ENCODE measurements at regions not wholly inside any gene's neighbourhood (a gene's known extent, or its start where the extent isn't known, plus 50 kb on each side); places are given as distances from the start of the nearest gene placed in this dataset.
"Not testable (repeated sequence)": the region's sequence is repeated elsewhere in the genome, so short reads cannot be mapped to it uniquely, and the experiment has no call there.

DNA sequence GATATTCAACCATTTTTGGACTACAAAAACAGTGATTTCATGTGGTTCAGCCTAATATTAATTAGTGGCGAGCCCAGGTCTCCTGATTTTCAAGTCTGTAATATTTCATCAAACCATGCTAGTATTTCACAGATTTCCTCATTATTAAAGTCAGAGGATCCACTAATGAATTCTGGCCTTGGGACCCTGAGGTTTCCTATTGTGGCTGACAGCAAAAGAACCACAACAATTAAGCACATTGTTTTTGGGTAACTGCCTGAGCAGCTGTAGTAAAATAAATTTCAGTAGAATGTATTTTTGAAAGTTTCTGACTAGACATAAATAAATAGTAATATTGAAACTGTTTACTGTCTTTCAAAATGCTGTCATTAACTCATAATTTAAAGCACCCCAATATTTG, 630.7 kb upstream of the MMS22L start:
- DNase-seq (ENCODE audit: low read depth in 2 of 2) = no peak

DNA sequence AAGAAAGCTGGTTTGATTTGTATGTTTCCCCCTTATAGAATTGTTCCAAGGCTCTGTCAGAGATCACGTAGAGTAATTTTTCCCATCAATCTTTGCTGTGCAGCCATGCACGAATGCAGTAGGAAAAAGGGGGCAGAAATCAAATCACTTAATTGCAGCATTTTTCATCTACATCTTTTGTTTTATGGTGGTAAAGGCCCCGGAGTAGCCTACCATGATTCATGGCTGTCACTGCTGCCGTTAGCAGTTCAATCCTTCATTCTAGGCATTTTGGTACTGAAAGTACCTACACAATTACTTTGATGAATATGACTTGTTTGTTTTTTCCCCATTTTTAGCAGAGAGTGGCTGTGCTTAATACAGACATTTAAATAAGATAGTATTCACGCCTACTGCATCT, 631.9 kb upstream of the MMS22L start:
- no peak for DNase-seq (ENCODE audit: low read depth in 2 of 2)

DNA sequence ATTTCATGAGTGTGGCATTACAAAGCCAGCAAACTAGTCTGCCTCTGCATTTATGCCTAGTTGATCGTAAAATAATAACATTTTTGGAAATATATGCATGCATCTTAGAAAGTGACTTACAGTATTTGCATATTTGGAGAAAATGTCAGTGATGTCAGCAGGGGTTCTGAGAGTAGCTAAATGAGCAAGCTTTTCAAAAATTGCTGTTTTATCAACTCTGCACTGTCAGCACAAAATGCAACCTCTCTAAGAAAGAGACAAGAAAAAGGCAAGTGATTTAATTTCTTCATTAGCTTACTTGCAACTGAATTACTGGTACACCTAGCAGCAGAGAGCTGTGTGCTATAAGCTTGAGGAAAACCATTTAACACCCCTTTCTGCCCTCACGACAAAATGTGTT, 632.5 kb upstream of the MMS22L start:
- no peak for DNase-seq (ENCODE audit: low read depth in 2 of 2)

DNA sequence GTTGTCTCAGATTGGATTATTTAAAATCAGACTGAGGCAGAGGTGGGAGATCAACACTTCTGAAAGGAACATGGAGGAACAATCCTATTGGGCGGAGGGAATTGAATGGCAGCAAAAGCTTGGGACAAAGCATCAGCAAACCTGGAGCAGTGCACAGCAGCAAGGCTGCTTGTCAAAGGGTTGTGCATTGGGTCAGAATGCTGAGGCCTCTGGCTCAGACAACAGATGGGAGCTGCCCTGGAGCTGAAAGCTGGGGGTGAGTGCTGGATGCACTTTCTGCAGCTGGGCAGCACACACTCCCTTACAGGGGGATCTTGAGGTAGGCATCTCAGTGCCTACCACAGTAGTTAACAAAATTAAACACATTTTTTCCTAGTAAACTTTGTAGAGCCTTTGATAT, 634.4 kb upstream of the MMS22L start:
- no peak for DNase-seq (ENCODE audit: low read depth in 2 of 2)

DNA sequence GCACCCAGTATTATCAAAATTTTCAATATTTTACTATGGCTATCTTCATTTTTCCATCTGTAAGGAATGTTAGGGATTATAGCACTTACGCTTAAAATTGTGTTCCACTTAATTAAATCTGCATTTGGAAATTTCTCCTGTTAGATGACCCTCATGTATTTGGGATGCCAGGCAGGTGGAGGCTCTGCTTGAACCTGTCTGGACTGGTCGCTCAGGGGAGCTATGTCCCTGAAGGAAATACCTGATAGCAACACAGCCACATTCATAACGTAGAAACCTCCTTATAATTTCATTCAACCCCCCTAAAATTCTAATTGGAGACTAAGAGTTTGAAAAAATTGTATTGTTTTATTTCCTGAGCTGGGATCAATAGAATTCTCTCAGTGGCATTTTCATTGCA, 636.0 kb upstream of the MMS22L start:
- DNase-seq (ENCODE audit: low read depth in 2 of 2) = no peak

DNA sequence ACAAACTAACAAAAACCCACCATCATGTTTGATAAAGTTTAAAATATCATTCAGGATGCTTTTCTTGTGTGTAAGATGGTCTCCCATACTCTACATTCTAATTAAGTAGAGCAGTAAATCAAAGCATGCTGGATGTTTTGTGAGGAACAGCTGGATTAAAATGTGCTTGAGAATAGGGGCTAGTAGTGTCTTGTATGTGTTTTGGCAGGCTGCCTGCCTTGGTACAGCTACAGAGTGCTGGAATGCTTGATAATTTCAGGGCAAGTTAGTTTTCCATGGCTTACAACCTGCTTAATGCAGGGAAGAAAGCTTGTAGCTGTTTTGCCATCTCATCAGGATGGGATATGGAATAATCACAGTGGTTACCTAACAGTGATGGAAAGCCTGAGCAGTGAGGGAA, 636.6 kb upstream of the MMS22L start:
- DNase-seq (ENCODE audit: low read depth in 2 of 2) = no peak

DNA sequence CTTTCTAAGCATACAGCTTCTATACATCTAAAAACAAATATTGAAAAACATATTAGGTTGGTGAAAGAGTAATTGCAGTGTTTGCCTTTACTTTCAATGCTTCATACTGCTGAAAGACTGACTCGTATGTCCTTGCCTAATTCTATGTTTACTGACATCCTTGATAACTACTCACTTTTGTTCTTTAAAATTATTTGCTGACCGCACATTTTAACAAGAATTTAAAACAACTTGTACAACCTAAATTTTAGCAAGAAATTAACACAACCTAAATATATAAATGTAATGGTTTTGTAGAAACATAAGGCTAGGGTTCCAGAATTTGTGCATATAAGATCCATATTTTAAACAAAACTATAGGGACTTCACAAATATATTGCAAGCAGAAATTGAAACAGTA, 640.2 kb upstream of the MMS22L start:
- DNase-seq (ENCODE audit: low read depth in 2 of 2) = no peak

DNA sequence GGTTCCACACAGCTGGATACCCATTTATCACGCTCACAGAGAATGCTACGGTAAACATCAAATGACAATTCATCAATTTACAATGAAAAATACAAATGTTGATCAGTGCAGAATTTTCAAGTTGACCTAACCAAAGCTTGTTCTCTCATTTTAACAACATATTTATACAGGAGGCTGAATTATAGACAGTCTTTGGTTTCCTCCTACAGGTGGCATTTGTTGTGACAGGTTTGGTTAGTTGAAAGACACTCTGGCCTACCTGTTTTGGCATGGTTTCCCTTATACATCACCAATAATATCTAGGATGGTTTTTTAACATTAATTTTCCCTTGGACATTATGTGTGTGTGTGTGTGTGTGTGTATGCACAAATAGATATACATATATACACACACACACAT, 642.5 kb upstream of the MMS22L start:
- DNase-seq (ENCODE audit: low read depth in 2 of 2) = no peak

DNA sequence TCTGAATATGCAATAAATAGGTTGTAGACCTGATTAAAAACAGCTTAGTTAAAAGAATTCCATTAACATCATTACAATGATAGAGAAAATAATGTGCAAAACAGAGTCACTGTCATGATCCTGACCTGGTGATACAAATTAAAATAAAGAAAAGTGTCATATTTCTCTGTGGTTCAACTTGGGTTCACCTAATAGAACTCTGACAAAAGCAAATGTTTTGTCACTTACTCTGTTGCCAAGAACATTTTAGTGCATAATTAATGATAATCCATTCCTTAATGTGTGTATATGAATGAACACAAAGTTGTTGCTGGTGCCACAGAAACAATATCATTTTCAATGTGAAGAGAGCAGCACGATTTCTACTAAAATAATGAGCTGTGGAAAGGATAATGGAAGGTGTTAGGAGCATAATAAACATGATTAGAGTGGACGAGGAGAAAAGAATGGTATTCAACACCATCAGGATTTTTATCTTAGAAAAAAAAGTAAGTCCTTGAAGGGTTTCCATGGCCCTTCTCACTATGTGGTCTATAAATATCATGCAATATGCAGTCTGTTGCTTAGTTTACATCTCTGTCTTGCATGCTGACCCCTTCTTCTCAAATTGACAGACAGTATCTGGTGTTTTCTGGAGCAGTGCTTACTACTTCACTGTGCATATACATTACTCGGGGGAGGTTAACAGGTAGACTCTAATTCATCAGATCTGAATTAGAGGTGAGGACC, 656.6 kb upstream of the MMS22L start:
- no peak for DNase-seq (ENCODE audit: low read depth in 2 of 2)

DNA sequence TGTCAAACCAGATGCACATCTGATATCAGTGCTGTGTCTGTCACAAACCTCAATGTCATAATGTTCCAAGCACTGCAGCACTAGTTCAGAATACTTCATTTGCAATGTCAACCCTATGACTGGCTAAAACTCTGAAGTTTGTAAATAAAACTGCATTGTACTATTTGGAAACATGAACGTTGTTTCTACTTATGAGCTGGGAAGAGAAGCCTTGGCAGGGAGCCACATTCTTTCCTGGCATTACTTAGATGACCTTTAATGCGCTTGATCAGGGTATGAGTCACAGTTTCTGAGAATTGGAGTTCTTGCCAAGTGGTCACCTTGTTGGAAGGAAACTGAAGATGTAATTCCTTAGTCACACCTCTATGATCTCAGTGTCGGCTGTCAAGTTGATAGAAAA, 664.8 kb upstream of the MMS22L start:
- no peak for DNase-seq (ENCODE audit: low read depth in 2 of 2)

DNA sequence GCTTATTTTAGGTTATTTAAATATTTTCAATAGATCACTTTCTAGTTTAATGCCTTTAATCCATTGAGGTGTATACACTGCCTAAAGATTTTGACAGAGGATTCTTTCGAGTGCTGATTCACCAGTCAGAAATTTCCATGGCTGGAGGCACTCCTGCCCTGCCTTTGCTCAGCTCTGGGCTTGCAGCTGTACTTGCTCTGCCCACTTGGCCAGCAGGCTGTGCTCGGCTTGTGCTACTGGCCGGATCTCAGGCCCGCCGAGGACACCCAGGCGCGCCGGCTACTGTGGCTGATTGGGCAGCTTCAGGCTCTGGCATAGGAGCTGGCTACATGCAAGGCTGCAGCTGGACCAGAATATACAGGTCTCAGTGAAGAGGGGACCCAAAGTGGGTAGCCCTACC, 675.1 kb upstream of the MMS22L start:
- no peak for DNase-seq (ENCODE audit: low read depth in 2 of 2)

DNA sequence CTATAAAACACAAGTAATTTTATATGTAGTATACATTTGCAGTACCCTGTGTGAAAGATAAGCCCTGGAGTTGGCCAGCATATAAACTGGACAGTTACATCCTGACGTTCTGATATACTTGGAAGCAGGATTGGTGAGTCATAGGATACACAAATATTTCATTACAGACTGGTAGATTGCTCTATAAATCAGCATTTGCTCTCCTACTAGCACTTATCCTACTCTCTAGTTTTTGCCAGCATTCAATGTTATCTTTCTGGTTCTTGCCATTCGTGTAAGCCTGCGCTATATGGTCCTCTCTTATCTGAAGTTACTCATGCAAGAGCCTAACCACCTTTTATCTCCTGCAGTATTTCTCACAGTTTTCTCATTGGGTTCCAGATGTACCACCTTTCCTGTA, 680.2 kb upstream of the MMS22L start:
- DNase-seq (ENCODE audit: low read depth in 2 of 2) = no peak

DNA sequence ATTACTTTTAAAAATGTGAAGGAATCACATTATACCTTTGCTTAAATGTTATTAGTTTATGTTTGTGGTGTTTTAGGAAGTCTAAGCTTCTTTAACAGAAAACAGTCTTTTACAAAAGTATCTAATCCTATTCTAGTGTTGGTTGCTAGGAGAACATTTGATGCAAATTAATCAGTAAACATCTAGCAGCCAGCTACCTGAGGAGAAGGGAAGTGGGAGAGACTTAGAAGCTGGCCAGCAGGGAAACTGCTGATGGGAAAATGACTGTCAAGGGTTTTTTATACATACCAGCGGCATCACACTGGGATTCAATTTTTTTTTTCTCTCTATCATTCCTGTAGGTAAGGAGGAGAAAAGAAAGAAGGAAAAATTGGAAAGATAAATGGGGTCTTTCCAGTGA, 686.0 kb upstream of the MMS22L start:
- no peak for DNase-seq (ENCODE audit: low read depth in 2 of 2)

DNA sequence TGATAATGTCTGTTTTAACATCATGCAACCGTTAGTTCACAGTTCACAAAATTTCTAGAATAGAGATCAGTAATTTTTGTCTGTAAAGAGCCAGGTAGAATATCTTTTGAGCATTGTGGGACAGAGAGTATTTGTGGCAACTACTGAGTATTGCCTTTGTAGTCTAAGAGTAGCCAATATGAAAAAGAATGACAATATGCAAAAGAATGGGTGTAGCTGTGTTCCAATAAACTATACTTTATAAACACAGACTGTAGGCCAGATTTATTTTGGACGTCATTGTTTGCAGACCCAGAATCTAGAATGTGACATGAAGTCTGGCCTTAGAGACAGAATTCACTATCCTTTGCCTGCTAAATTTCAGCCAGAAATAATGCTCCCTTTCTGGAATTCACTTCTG, 694.1 kb upstream of the MMS22L start:
- no peak for DNase-seq (ENCODE audit: low read depth in 2 of 2)

DNA sequence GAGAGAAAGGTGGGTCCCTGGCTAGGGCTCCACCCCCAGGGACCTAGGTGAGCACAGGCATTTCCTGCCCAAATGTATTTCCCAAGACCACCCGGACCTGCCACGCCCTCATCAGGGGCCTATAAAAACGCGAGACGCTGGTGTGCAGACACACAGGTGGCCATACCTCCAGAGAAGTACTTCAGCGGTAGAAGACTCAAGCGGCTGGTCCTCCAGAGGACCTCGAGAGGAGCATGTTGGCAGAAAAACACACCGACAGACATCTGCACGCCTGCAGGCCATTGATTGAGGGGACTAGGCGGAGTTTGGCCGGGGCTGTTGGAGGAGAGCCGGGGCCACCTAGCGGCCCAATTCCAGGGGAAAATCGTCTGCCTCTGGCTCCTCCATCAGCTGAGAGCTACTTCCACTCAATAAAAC, 695.8 kb upstream of the MMS22L start:
- no peak for DNase-seq (ENCODE audit: low read depth in 2 of 2)

DNA sequence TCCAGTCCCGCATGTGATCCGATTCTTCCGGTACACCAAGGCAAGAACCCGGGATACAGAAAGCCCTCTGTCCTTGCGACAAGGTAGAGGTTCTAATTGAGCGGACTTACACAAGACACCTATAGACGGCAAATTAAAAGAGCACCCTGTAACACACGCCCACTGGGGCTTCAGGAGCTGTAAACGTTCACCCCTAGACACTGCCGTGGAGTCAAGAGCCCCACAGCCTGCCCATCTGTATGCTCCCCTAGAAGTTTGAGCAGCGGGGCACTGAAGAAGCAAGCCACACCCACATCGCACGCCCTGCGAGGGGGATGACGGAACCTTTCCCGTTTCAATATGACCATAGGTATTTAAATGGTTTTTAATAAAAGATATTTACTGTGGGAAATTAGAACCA, 696.3 kb upstream of the MMS22L start:
- not testable (repeated sequence) for DNase-seq (ENCODE audit: low read depth in 2 of 2)

DNA sequence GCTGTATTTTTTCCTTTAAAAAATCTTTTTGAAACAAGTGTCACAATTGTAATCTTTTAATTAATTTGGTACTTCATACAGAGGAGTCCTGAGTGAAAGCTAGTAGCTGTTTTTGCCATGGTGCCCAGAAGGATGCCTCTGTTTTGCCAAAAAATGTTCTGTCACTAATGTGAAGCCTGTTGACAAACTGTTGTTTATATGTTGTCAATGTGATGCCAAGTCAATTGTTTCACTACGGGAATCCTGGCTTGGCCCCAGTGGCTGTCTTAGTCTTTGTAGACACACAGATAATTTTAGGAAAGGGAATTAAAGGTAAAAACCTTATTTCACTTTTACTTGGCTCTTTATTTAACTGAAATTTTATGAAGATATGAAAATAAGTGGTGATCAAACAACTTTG, 706.4 kb upstream of the MMS22L start:
- DNase-seq (ENCODE audit: low read depth in 2 of 2) = no peak

DNA sequence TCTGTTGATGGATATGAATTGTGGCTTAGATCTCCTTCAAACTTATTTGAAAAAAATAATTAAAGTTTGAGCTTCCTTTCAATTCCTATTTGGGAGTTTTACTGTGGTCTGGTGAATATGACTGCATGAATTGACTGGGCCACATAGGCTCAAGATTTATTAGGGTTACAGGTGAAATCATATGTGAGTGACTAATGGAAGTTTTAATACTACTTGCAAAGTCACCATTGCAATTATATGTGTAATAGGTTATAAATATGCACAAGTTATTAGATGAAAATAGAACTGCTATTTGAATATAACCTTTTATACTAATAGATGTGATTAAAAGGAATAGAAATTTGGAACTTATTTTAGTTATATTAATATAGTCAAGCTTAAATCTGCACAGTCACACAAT, 712.1 kb upstream of the MMS22L start:
- no peak for DNase-seq (ENCODE audit: low read depth in 2 of 2)

DNA sequence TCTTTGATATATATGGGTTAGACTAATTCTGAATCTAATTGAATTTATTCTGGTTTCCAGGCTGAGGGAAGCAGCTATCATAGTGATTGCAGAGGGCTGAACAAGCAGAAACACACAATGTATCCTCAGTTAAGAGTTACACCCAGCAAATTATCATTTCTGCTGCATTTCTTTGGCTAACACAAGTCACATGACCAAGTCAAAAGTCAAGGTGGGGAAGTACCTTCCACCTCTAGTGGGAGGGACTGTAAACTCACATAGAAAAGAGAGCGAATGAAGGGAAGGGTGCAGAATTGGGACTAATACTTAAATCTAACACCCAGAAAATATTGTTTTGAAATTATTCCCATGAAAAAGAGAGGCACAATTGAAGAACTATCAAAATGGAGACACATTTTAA, 719.7 kb upstream of the MMS22L start:
- DNase-seq (ENCODE audit: low read depth in 2 of 2) = no peak

DNA sequence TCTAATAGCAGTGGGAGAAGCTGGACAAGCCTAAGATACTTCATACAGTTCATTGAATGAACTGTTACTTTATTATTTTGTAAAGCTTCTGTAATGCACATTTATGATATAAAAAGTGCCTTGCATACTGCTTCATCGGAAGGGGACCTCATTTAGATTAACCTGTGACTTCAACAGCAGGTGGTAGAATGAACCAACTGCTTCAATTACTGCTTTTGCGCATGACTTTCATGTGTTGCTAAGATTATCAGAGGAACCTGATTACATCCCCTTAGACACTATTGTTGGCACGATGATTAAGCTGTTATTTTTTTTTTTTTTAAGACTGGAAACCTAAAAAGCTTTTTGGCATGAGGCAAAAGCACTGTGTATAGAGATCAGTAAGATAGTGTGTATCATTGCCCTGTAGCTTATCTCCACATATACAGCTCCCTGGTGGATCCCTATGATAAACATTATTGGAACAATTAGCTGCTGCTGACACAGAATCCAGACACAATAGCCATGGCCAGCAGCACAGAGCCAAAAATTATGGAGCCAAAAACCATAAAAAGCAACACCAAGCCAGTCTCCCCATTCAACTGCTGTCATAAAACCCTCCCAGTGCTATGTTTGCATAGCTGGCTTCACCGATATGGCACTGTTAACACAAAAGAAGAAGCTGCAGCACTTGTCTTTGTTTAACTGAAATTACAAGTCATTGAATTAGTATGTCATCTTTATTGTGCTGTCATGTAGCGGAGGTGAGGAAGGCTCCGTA, 731.6 kb upstream of the MMS22L start:
- DNase-seq (ENCODE audit: low read depth in 2 of 2) = no peak

DNA sequence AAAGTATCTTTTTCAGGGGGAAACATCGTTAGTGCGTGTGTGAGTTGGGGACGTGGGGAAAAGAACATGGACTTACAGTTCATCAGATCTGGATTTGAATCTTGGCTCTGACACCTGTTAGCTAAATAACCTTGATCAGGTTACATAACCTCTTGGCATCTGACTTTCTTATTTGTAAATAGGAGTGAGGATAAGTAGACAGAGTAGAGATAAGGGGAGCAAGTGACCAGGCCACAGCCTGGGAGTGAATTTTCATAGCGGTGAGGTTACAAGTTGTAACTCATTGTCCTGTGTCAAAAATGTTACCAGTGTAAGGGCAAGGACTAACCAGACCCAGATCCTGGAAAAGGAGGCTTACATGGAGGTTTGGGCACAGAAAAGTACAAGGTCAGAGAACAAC, 733.5 kb upstream of the MMS22L start:
- no peak for DNase-seq (ENCODE audit: low read depth in 2 of 2)

DNA sequence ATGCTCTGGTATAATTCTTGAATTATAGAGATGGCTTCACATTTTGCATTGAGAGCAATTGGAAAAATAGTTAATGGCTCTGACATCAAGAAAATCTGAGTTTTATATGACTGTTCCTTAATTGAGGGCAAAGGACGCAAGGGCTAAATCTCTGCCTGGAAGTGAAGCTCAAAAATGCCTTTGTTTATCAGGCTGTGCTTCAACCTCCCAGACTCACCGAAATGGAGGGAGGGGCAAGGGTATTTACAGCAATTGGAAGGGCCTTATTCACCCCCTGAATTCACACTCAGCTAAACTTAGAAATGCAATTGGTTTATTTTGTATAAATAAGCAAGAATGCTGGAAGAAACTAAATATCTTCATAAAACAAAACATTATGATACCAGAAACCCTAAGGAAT, 737.2 kb upstream of the MMS22L start:
- DNase-seq (ENCODE audit: low read depth in 2 of 2) = no peak

DNA sequence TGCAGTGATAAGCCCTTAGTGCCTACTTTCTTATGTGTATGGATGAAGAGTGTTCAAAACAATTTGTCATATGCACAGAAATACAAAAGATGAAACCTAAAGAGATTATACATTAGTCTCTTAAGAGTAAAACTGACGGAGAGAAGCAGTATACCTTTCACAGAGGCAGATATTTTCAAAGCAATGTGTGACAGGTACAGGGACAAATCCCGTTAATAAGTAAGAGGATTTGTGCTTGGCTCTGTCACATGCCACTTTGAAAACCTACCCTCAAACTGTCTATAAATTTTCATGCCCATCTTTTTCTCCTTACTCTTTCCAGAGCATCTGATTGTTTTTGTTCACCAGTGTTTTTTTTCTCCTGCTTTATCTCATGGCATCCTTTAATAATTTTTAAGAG, 741.3 kb upstream of the MMS22L start:
- no peak for DNase-seq (ENCODE audit: low read depth in 2 of 2)

DNA sequence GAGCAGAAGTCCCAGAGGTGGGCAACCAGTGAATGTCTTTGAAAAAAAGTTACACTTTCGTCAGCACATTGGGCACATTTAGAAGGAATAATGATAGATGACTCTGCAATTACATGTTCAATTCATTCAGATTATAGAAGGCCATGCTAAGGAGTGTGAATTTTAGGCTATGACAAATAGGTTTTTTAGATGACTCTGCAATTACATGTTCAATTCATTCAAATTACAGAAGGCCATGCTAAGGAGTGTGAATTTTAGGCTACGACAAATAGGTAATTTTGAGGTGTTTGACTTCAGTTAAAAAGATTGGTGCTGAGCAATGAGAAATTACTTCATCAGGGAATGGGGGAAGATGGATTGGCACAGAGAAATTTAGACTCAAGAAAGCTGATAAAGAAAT, 744.9 kb upstream of the MMS22L start:
- no peak for DNase-seq (ENCODE audit: low read depth in 2 of 2)

Data from stimulated activated CD4-positive, alpha-beta T cell treated with anti-CD3 and anti-CD28 coated beads, Interleukin-15, amount 100 ng/mL, for 48 hours (primary cell).